ENCODE measurements at regions not wholly inside any gene's neighbourhood (a gene's known extent, or its start where the extent isn't known, plus 50 kb on each side); places are given as distances from the start of the nearest gene placed in this dataset.

DNA sequence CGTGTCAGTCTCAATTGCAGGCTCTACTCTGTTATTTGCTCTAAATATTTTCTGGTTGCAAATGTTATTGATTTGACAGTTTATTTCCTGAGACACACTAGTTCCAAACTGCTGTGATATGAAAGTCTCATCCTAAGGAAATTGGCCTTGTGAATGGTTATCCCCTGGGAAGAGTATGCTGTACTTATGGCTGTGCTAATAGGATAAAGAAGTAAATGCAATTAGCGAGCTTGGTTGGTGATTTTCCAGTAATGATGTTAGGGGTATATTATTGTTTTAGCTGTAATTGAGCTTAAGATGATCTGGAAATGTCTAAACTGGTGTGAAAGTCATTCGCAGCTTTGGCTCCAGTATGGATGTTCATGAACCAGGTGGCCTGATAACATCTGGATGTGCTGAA lies 197.9 kb downstream of the SUDS3 start:
- no peak for TF ChIP-seq POLR2A (IDR thresholded peaks at IDR 0.05; ENCODE audit: low read depth, low read length)
- no peak for TF ChIP-seq TAF1 (IDR thresholded peaks at IDR 0.05; ENCODE audit: low read depth, low read length)
- no peak for TF ChIP-seq POLR2AphosphoS5 (IDR thresholded peaks at IDR 0.05; ENCODE audit: low read depth, low read length)
- TF ChIP-seq SPI1 (IDR thresholded peaks at IDR 0.05; ENCODE audit: low read depth, low read length), result no peak
- TF ChIP-seq POU2F2 (IDR thresholded peaks at IDR 0.05; ENCODE audit: low read depth, low read length), result no peak
- TF ChIP-seq PAX5 (IDR thresholded peaks at IDR 0.05; ENCODE audit: insufficient read depth, low read length, severe bottlenecking), result no peak

Data from GM12891 (cell line).